ENCODE measurements at regions not wholly inside any gene's neighbourhood (a gene's known extent, or its start where the extent isn't known, plus 50 kb on each side); places are given as distances from the start of the nearest gene placed in this dataset.

DNA sequence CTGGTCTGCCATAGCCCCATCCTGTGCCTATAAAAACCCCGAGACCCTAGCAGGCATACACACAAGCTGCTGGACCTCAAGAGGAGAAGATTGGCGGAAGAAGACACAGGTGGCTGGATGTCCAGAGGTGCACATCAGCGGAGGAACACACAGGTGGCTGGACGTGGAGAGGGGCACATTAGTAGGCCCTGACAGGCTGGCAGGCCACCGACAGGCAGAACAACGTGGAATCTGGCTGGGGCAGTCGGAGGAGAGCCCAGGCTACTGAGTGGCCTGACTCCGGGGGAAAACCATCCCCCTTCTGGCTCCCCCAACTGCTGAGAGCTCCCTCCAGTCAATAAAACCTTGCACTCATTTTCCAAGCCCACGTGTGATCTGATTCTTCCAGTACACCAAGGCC lies 512.5 kb upstream of the AMOT start:
- no peak overlapping the region for H2BK20ac ChIP-seq (ENCODE audit: low read length)
- no peak overlapping the region for H3K14ac ChIP-seq (ENCODE audit: insufficient read length)
- no peak overlapping the region for H3K4me3 ChIP-seq (ENCODE audit: extremely low read depth in 1 of 4, insufficient read depth in 2 of 4, low read depth in 3 of 4, low read length in 4 of 4)
- no peak overlapping the region for H3K18ac ChIP-seq (ENCODE audit: extremely low read depth, low read length)
- H3K27me3 ChIP-seq (replicated peaks in 1 of 4; ENCODE audit: control insufficient read depth in 3 of 4, extremely low read depth in 1 of 4, insufficient read depth in 3 of 4, low read length in 3 of 4) = no peaks in the 10 kb centered on the region
- H2AK5ac ChIP-seq (ENCODE audit: low read depth, low read length) = no peak overlapping the region
- peak overlapping the region; percentile 68; the same call in 1 of the 2 replicates for H4K8ac ChIP-seq (ENCODE audit: extremely low read depth, insufficient read depth, low read length)
- no peaks in the 10 kb centered on the region for H3K36me3 ChIP-seq (ENCODE audit: control insufficient read depth in 2 of 4, insufficient read depth in 4 of 4, low read length in 3 of 4)
- H3K23me2 ChIP-seq (ENCODE audit: low read depth, low read length) = no peaks in the 10 kb centered on the region
- no peaks in the 10 kb centered on the region for H3K4me1 ChIP-seq (replicated peaks in 1 of 4; ENCODE audit: control insufficient read depth in 3 of 4, insufficient read depth in 4 of 4, low read length in 3 of 4)
- H4K91ac ChIP-seq (replicated peaks; ENCODE audit: insufficient read length, low read length) = no peak overlapping the region
- H2BK5ac ChIP-seq (ENCODE audit: low read depth, low read length) = no peak overlapping the region
- H2BK15ac ChIP-seq (ENCODE audit: low read length) = no peak overlapping the region
- no peak overlapping the region for H3K4me2 ChIP-seq (ENCODE audit: insufficient read depth in 1 of 2, low read depth in 2 of 2, low read length in 2 of 2)
- H3K9me3 ChIP-seq (ENCODE audit: insufficient read depth in 2 of 2, low read depth in 1 of 2, low read length in 1 of 2) = no peaks in the 10 kb centered on the region
- no peak overlapping the region for H2AFZ ChIP-seq (ENCODE audit: low read length)
- FAIRE-seq (no peak), DNase-seq (ENCODE audit: low read depth in 1 of 2, low spot score in 2 of 2) (no peak)
- H4K20me1 ChIP-seq (replicated peaks in 1 of 2; ENCODE audit: control insufficient read depth in 1 of 2, insufficient read depth in 2 of 2, low read length in 2 of 2) = no peaks in the 10 kb centered on the region
- H3K23ac ChIP-seq (ENCODE audit: insufficient read length) = no peak overlapping the region
- no peak overlapping the region for H3K4ac ChIP-seq (replicated peaks; ENCODE audit: insufficient read length, low read depth, low read length)
- no peak overlapping the region for H2BK12ac ChIP-seq (ENCODE audit: low read depth, low read length)
- no peaks in the 10 kb centered on the region for H3K79me1 ChIP-seq (ENCODE audit: low read depth, low read length)
- no peak overlapping the region for H3K9ac ChIP-seq (replicated peaks in 1 of 4; ENCODE audit: extremely low read depth in 1 of 4, low read depth in 3 of 4, low read length in 3 of 4)
- no peak overlapping the region for H4K5ac ChIP-seq (ENCODE audit: insufficient read length, low read depth, low read length)
- H3K56ac ChIP-seq (replicated peaks; ENCODE audit: insufficient read length, low read depth, low read length) = no peak overlapping the region
- POLR2A ChIA-PET (ENCODE audit: partially characterized antibody) = no interaction called here
- no peaks in the 10 kb centered on the region for H3K79me2 ChIP-seq (ENCODE audit: control insufficient read depth in 1 of 2, insufficient read depth in 2 of 2, low read length in 2 of 2)
- no peak overlapping the region for H2BK120ac ChIP-seq (replicated peaks; ENCODE audit: low read depth, low read length)
- TF ChIP-seq SIN3A (conservative IDR thresholded peaks at IDR 0.05 in 1 of 2, IDR thresholded peaks at IDR 0.05 in 1 of 2; ENCODE audit: low read depth in 1 of 2, low read length in 2 of 2) = no peak
- TF ChIP-seq KDM5A (IDR thresholded peaks at IDR 0.05; ENCODE audit: low read length) = no peak
- TF ChIP-seq, protein P1, sequence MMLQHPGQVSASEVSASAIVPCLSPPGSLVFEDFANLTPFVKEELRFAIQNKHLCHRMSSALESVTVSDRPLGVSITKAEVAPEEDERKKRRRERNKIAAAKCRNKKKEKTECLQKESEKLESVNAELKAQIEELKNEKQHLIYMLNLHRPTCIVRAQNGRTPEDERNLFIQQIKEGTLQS (IDR thresholded peaks at IDR 0.05; ENCODE audit: insufficient read depth, low read depth, low read length) = no peak
- TF ChIP-seq KDM4A (IDR thresholded peaks at IDR 0.05; ENCODE audit: low read depth, low read length, severe bottlenecking) = no peak
- TF ChIP-seq, protein P2, sequence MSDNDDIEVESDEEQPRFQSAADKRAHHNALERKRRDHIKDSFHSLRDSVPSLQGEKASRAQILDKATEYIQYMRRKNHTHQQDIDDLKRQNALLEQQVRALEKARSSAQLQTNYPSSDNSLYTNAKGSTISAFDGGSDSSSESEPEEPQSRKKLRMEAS (IDR thresholded peaks at IDR 0.05) = no peak
- no peak for TF ChIP-seq CREB1 (IDR thresholded peaks at IDR 0.05)
- 91% methylated on average over 7 of the region's 9 CpGs; no CpG with 5 or more reads in 1 of the 2 experiments for WGBS, 2 experiments (ENCODE audit: extremely low coverage in 1 of 2, insufficient coverage in 1 of 2, insufficient read length in 1 of 2, insufficient replicate concordance in 2 of 2, low coverage in 1 of 2, low lambda C conversion rate in 2 of 2, missing lambda C conversion rate in 1 of 2)
- CTCF ChIA-PET (ENCODE audit: partially characterized antibody) = interaction anchor here (0.7 kb wide), 1 partner anchor 50 kb away, joined by 3 read pairs; no protein-coding TSS in a partner anchor
- no peak overlapping the region for H3K27ac ChIP-seq (ENCODE audit: low read depth, low read length)
